SU-DHL-6 (cell line): ENCODE measurements at regions not wholly inside any gene's neighbourhood (a gene's known extent, or its start where the extent isn't known, plus 50 kb on each side); places are given as distances from the start of the nearest gene placed in this dataset.

Experiments
- CTCF ChIP-seq: fragments of 200-600 bp; sonication (generic); IDR thresholded peaks from one replicate; pipeline ENCODE4 v1.5.1; 2017; ENCODE audit warnings: antibody characterized with exemption, mild to moderate bottlenecking, low read length, moderate library complexity; ENCODE audit not compliant: insufficient read depth, poor library complexity, severe bottlenecking
- EZH2phosphoT487 ChIP-seq: fragments of 200-600 bp; sonication (generic), shearing (Covaris generic); conservative IDR thresholded peaks from 2 replicates; pipeline ENCODE4 v1.6.1; 2018; ENCODE audit warnings: mild to moderate bottlenecking, antibody characterized with exemption, low read length, moderate library complexity, mixed read lengths

DNA sequence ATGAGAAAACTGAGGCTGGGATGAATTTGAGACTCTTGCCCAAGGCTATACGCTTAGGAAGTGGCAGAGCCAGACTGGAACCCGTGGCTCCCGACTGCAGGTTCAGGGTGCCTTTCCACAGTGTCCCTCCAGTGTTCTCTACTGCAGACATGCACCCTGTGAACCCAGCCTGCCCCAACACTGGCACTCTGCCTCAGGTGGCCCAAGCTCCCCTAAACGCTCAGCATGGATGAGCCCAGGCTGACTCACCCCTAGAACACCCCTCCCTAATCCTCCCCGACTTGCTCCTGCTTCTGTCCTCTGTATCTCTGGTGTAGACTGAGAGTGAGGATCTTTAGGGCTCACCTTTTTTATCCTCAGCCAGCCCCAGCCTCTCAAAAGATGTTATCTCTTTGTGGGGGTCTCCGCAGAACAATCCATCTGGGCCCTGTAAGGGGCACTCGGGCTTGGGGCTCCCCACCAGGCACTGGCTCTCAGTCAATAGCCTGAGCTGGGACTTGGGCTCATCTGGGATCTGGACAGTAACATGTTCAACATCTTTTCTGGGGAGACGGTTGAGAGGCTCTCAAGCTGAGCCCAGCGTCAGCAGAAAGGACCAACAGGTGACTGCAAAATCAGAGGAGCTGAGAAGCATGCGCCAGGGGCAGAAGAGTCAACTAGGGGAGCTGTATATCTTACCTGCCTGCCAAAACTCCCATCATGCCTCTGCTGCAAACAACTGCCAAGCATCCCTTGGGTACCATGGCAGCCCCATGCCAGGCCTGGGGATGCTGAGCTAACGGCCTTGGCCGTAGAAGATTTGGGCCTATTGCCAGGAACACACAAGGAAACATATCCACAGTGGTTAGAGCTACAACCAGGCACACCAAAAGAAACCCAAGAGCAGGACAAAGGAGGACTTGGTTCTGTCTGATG is 176.2 kb downstream of the BUD13 start:
- TF ChIP-seq CTCF (no peak), EZH2phosphoT487 (no peak)
